GM18858 (cell line): ENCODE measurements at regions not wholly inside any gene's neighbourhood (a gene's known extent, or its start where the extent isn't known, plus 50 kb on each side); places are given as distances from the start of the nearest gene placed in this dataset.

Experiments
- ATAC-seq: cut with Tn5 transposase; IDR thresholded peaks from one replicate; pipeline ENCODE4 v1.9.1; 2021; ENCODE audit not compliant: unreplicated experiment

DNA sequence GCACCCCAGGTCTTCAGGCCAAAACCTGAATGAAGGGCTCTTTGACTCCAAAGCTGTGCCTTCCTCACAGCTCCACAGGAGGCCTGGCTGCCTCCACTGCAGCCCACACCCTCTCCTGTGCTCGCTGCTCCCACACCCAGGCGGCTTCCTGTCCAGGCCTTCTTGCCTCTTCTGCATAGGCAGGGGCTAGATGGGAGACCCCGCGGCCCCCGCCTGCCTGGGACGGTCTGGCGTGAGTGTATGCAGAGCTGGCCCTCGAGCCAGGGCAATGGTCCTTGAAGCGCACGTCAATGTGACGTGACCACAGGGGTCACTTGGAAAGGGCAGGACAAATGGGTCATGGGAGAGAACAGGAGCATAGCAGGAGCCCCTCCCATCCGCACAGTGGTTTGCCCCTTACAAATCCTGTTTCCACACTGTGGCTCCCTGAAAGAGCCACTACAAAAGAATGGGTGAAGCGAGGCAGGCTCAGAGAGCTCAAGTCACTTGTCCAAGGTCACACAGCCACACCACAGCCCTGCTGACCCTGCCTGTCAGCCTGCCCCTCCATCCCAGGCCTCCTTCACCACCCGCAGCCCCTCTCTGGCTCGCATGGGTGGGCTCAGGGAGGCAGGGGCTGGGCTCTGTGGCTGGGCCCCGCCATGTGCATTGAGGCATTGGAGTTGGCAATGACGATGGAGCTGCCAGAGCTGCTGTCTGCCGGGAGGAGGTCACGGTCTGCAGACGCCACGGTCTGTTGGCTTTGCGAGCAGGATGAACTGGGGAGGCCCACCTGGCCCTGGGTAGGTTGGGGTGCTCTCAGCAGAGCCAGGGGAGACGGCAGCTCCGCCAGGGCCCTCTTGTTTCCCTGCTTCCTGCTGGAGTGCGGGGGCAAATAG is 71.2 kb upstream of the WNT11 start:
- no peak for ATAC-seq

GRCh38 chr11:76276781-76277155 is 70.5 kb upstream of the WNT11 start:
- ATAC-seq: no peak

DNA sequence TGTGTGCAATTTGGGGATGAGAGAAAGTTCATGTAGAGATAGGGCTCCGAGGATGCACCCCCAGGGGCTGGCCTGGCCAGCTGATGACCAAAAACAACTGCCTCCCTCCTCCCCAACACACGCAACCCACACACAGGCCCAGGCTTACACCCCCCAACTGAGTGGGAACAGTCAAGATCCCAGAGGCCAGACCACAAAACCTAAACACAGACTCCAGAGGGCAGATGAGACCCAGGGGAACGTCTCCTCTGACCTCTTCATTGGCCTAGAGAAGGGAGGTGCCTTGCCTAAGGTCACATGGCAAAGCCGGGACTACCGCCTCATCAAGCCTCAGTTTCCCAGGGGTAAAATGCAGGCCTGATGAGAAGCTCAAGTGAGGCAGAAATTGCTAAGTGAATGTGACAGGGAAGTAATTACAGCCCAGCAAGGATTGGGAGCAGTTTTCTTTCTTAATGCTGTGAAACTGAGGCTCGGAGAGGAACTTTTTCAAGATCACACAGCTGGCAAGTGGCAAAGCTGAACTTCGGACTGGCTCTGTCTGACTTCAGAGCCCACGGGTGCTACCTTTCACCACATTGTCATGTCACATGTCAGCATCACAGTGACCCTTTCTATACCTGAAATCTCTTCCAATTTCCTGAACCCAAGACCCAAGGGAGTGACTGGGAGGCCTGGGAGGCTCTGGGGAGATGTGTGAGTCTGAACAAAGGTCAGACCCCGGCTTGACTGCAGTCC is 69.9 kb upstream of the WNT11 start:
- no peak for ATAC-seq

DNA sequence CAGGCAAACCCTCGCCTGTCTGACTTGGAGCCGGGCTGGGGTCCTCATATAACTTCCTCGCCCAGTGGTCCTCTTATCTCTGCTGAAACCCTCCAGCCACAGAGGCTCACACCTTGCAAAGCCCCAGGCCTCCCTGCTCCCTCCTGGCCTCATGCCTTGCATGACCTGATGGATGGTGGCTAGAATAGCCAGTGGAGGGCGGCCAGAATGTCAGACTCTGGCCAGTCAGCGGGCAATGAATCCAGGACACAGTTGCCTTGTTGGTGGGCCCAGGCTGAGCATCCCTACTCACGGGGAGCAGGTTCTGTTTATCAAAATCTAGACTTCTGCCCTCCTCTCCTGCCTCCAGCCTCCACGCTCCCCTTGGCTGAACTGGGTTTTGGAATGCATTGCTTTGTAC is 69.1 kb upstream of the WNT11 start:
- ATAC-seq: no peak

DNA sequence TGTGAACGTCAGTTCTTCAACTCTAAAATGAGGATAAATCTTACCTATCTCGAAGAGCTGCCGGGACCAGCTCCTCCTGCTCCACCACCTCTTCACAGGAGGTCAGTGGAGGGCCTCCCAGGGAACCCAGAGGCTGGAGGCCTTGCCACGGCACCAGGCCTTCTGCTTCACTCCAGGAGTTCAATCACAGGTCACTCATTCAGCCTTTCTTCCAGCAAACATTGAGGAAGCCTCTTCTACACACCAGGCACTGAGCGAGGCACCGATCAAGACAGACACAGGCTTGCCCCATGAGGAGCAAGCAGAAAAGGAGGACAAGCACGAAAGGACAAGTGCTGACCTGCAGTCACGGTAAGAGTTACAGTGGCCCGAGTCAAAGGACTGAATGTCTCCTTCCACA is 64.8 kb upstream of the WNT11 start:
- no peak for ATAC-seq

DNA sequence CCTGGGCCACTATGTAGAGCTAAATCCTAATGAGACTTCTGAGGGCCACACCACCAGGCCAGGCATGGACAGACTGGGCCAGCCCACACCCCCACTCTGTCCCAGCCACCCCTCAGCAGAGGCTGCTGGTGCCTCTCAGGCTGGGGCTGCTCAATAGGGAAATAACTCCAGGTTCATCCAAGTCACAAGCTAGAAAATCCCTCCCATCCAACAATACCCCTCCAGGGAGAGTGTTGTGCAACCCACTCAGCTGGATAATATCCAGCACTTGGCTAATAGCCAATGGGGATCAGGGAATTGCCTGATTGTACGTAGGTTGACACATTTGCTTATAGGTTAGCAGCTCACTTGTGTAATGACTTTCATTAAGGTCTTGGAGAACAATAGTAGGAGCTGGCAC is 64.1 kb upstream of the WNT11 start:
- no peak for ATAC-seq

DNA sequence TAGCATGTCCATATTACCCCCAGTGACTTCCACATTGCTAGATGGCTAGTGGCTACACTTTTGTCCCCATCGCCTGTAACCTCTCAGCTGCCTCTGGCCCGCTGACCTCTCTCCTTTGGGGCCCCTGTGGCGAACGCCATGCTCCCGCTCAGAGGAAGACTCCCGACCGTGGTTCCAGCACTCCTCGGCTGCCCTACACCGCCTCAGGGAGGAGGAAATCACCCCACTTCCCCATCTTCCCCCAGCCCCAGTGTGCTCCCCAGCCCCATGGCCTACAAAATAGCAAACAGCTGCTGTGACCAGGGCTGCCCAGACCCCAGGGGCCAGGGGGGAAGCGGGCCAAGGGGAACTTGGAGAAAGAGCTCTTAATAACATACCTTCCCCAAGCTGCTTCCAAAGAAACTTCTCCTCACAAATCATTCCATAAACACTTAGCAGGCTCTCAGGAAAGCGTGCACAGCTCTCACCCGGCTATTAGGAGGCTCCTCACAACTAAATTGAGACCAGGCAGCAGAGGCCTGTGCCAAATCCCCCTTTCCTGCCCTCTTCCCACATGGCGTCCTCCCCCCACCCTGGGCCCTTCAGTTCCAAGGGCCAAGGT is 63.5 kb upstream of the WNT11 start:
- ATAC-seq: no peak

GRCh38 chr11:76269247-76269646 is 62.9 kb upstream of the WNT11 start:
- no peak for ATAC-seq

GRCh38 chr11:76268498-76268897 is 62.2 kb upstream of the WNT11 start:
- ATAC-seq: no peak

DNA sequence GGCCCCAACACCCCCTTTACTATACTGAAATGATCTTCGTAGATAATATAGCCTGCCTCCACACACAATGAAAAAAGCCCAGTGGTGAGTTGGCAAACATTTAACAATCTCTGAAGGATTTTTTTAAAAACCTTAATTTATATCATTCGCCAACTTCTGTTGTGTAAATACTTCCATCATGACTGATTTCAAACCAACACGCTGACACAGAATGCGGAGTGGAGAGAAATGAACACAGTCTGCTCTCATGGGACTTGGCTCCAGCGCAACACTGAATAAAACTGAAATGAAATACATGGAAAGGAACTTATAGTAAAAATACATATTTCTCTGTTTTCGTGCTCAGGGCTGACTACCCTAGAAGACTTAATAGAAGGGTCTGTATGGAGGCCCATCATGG is 61.3 kb upstream of the WNT11 start:
- ATAC-seq: no peak

GRCh38 chr11:76266286-76267100 is 60.2 kb upstream of the WNT11 start:
- ATAC-seq: no peak

DNA sequence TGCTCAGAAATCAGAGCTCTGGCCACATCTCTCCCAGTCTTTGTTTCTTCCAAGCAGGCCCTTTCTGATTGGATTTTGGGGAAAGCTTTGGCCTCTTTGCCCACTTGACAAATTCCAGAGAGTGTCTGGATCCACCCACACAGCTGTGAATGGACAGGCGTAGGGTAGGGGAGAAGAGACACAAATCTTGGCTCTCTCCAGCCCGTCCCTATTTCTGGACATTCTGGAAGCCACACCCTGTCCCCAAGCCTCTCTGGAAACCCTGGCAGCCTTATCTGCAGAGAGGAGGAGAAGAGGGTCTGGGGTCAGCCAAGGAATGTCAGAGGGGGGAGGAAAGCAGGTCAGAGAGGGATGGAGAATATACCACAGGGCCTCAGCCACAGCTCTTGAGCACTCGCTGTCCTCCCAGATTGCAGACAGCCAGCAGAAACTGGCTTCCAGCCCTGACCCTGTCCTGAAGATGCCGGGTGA is 59.5 kb upstream of the WNT11 start:
- ATAC-seq: no peak

GRCh38 chr11:76263657-76264056 is 57.4 kb upstream of the WNT11 start:
- no peak for ATAC-seq

GRCh38 chr11:76263166-76263565 is 56.9 kb upstream of the WNT11 start:
- ATAC-seq: no peak

DNA sequence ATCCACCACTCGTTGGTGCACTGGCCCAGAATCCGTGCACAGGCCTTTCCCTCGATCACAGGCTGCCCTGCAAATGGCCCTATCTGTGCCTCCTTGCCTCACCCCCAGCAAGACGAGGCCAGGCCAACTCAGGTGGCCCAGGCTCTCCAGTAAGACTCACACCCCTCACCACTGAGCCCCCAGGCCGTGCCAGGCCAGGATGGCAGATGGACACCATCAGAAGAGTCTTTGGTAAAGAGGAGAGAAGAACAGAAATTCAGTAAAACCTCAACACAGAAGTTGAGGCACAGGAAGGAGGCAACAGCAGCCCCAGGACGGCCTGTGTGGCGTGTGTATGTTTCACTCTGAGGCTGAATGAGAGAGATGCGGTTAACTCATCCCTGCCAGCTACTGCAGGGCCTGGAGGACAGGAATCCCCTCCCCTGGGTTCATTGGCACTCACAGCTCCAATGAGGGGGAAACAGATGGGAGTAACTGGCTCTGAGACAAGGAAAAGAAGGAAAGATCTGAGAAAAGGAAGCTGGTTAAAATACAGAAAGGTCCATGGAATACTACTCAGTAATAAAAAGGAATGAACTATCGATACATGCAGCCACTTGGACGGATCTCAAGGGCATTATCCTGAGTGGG is 54.1 kb upstream of the WNT11 start:
- no peak for ATAC-seq

- no peak for ATAC-seq
These were observed 53.1 kb upstream of the WNT11 start for GRCh38 chr11:76259299-76259908.

DNA sequence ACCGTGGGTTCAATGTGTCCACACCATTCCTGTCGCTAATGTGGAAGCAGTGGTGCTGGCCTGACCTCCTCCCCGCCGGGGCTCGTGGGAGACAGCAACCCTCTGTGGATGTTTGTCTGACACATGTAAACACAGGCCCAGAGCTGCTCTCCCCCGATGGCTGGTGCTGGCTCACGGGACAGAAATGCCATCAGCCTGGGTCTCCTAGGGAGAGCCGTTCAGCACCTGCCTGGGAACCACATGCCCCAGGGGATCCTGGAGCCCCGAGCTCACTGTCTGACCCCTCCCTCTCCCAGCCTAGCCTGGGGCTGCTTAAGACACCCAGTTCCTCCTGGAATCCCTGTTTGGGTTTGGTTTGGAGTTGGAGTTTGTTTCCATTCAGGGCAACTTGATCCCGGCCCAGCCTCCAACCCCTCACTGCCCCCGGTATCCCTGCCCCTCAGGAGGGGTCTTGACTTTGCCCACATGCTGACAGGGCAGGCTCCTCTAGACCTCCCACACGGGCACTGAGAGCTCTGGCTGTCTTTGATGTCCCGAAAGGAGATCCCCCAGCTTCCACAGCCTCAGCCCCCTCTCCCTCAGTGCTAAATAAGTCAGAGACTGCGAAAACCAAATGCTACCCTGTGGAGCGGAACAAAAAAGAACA is 50.9 kb upstream of the WNT11 start:
- no peak for ATAC-seq

DNA sequence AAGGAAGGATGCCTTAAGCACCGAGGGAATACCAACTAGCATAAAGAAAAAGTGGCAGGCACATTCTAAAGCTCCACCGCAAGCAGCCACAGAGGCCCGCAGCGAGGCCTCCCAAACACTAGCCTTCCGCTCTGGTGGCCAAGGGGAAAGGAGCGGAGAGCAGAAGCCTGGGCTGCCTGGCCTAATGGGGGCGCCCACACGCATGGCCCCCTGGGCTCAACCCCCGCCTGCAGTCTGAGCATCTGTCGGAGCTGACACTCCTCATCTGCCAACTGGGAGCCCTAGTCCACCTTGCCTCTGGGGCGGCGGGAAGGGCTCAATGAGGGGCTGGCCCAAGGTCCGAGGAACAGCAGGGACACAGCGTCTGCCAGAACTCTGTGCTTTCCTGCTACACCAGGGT is 50.1 kb upstream of the WNT11 start:
- ATAC-seq: no peak
